HepG2 (cell line): ENCODE measurements at regions not wholly inside any gene's neighbourhood (a gene's known extent, or its start where the extent isn't known, plus 50 kb on each side); places are given as distances from the start of the nearest gene placed in this dataset.

Experiments used
- AFF4 ChIP-seq: sonication (generic); formaldehyde crosslinking; IDR thresholded peaks from 2 replicates; pipeline ENCODE4 v1.4.0; 2020; ENCODE audit warnings: missing genetic modification reagents
- CTCF ChIP-seq: sonication (generic); formaldehyde crosslinking; IDR thresholded peaks from 2 replicates; pipeline ENCODE4 v1.5.0; 2020; ENCODE audit warnings: mild to moderate bottlenecking, missing genetic modification reagents, moderate library complexity
- GABPA ChIP-seq, 2 experiments: IDR thresholded peaks; 2 replicates each; pipeline ENCODE4 v1.6.1; 2011 to 2016; ENCODE audit warnings: low read depth in 2 of 2, low read length in 1 of 2, missing biosample characterization in 1 of 2, missing genetic modification characterization in 1 of 2
- MAF1 ChIP-seq: sonication (generic); formaldehyde crosslinking; IDR thresholded peaks from 2 replicates; pipeline ENCODE4 v1.5.0; 2020; ENCODE audit warnings: missing genetic modification reagents, borderline replicate concordance
- NCOA1 ChIP-seq: sonication (generic); formaldehyde crosslinking; IDR thresholded peaks from 2 replicates; pipeline ENCODE4 v1.9.0; 2021; ENCODE audit warnings: missing genetic modification reagents
- POLR2A ChIP-seq, 2 experiments: IDR thresholded peaks; 2 replicates each; pipeline ENCODE4 v1.6.1; 2011; ENCODE audit warnings: low read depth in 2 of 2, low read length in 2 of 2, mild to moderate bottlenecking in 1 of 2, moderate library complexity in 1 of 2; ENCODE audit not compliant: insufficient read depth in 1 of 2
- STAT6 ChIP-seq: sonication (generic); formaldehyde crosslinking; IDR thresholded peaks from 2 replicates; pipeline ENCODE4 v1.4.0; 2020; ENCODE audit warnings: missing genetic modification reagents, mild to moderate bottlenecking, borderline replicate concordance
- ZFP41 ChIP-seq: sonication (generic); formaldehyde crosslinking; IDR thresholded peaks from 2 replicates; pipeline ENCODE4 v1.4.0; 2020; ENCODE audit warnings: mild to moderate bottlenecking, missing genetic modification reagents, borderline replicate concordance
- ZNF207 ChIP-seq: fragments of 450-650 bp; IDR thresholded peaks from 2 replicates; pipeline ENCODE4 v1.6.1; 2016; ENCODE audit warnings: antibody characterized with exemption, borderline replicate concordance
- ZNF777 ChIP-seq: sonication (generic); formaldehyde crosslinking; IDR thresholded peaks from 2 replicates; pipeline ENCODE4 v1.4.0; 2020; ENCODE audit warnings: missing genetic modification reagents
- ZNF792 ChIP-seq: IDR thresholded peaks from 2 replicates; pipeline ENCODE4 v1.6.1; 2016
- ZNF839 ChIP-seq: sonication (generic); formaldehyde crosslinking; IDR thresholded peaks from 2 replicates; pipeline ENCODE4 v1.4.0; 2020; ENCODE audit warnings: missing genetic modification reagents, mild to moderate bottlenecking, borderline replicate concordance
- ZZZ3 ChIP-seq: sonication (generic); formaldehyde crosslinking; IDR thresholded peaks from 2 replicates; pipeline ENCODE4 v1.4.0; 2020; ENCODE audit warnings: missing genetic modification reagents, mild to moderate bottlenecking, borderline replicate concordance

GRCh38 chr6:112468359-112468758 lies 121.2 kb downstream of the RFPL4B start:
- no peak for TF ChIP-seq ZNF839 (CRISPR knock-in tag)
- no peak for TF ChIP-seq CTCF (CRISPR knock-in tag)
- no peak for TF ChIP-seq STAT6 (CRISPR knock-in tag)
- TF ChIP-seq MAF1 (CRISPR knock-in tag): no peak
- TF ChIP-seq NCOA1 (CRISPR knock-in tag): no peak
- TF ChIP-seq ZFP41 (CRISPR knock-in tag): no peak
- TF ChIP-seq POLR2A (IDR thresholded peaks at IDR 0.05; ENCODE audit: insufficient read depth in 1 of 2, low read depth in 2 of 2, low read length in 2 of 2): no peak
- TF ChIP-seq AFF4 (CRISPR knock-in tag): no peak
- no peak for TF ChIP-seq ZNF777 (CRISPR knock-in tag)
- TF ChIP-seq ZNF207: no peak
- TF ChIP-seq ZZZ3 (CRISPR knock-in tag): no peak
- TF ChIP-seq GABPA (IDR thresholded peaks at IDR 0.05; ENCODE audit: low read depth, low read length): no peak
- no peak for TF ChIP-seq GABPA (CRISPR knock-in tag; IDR thresholded peaks at IDR 0.05; ENCODE audit: low read depth)
- TF ChIP-seq ZNF792 (CRISPR knock-in tag): no peak
